G401.6 (cell line): ENCODE measurements at regions not wholly inside any gene's neighbourhood (a gene's known extent, or its start where the extent isn't known, plus 50 kb on each side); places are given as distances from the start of the nearest gene placed in this dataset.

Experiments used
- FAIRE-seq: peaks from 2 replicates; lab custom pipeline; 2012; peaks lifted over from hg19 to GRCh38; lab: Jason Lieb, UNC

DNA sequence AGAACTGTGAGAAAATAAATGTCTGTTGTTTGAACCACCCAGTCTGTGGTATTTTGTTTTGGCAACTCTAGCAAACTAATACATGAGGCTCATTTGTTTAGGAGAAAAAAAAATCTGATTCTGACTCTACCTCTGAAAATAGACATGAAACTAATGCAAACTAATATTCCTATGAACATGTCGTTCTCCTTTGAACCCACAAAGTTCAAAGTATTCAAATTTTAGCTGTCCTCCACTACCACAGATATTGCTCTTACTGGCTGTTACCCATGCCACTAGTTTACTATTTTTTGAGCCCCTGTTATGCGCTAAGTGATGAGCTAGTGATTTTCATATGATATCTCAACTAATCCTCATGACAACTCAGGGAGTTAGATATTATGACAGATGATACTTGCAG is 58.8 kb upstream of the ZNF804B start:
- FAIRE-seq: no peak

GRCh38 chr7:88694207-88694606 is 65.3 kb upstream of the ZNF804B start:
- FAIRE-seq: no peak

- FAIRE-seq: no peak
These were observed 66.4 kb upstream of the ZNF804B start for GRCh38 chr7:88693131-88693530.

GRCh38 chr7:88692493-88692892 is 67.0 kb upstream of the ZNF804B start:
- FAIRE-seq: no peak

- no peak for FAIRE-seq
These were observed 69.7 kb upstream of the ZNF804B start for GRCh38 chr7:88689821-88690220.

GRCh38 chr7:88688222-88688621 is 71.3 kb upstream of the ZNF804B start:
- no peak for FAIRE-seq

GRCh38 chr7:88686468-88687229 is 72.9 kb upstream of the ZNF804B start:
- FAIRE-seq: no peak

GRCh38 chr7:88681682-88682081 is 77.8 kb upstream of the ZNF804B start:
- no peak for FAIRE-seq

- FAIRE-seq: no peak
These were observed 89.0 kb upstream of the ZNF804B start for GRCh38 chr7:88670536-88670935.

DNA sequence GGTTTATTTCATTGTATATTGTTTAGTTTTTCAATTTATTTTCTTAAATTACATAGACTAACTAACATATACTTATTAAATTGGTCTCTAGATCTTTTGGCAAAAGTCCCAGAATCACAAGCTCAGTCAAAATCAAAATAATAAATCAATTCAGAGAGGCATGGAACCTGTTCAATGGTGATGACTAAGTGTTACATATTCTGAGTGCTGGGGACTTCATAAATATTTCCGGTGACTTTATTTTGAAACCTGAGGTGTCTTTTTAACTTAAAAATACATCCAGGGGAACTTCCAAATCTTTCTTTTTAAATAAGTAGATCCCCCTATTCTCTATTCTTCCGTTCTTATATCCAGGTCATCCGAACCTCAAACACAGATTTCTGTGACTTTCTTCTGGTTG is 89.6 kb upstream of the ZNF804B start:
- no peak for FAIRE-seq

DNA sequence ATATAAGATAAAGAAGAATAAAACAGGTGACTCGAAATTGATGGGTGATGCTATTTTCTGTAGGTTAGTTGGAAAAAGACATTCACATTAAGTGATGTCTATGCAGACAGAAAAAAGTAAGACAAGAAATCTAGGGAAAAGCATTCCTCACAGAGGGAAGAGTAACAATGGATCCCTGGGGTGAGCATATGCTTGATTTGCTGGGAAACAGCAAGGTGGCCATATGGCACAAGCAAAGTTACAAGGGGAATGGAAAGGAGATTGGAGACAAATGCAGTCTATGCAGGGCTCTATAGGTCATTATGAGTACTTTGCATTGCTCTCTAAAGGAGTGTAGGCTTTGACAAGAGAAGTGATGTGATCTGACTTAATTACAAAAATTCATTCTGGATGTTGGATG is 90.9 kb upstream of the ZNF804B start:
- FAIRE-seq: no peak

GRCh38 chr7:88666626-88667025 is 92.9 kb upstream of the ZNF804B start:
- no peak for FAIRE-seq

- no peak for FAIRE-seq
These were observed 93.5 kb upstream of the ZNF804B start for GRCh38 chr7:88665892-88666514.

DNA sequence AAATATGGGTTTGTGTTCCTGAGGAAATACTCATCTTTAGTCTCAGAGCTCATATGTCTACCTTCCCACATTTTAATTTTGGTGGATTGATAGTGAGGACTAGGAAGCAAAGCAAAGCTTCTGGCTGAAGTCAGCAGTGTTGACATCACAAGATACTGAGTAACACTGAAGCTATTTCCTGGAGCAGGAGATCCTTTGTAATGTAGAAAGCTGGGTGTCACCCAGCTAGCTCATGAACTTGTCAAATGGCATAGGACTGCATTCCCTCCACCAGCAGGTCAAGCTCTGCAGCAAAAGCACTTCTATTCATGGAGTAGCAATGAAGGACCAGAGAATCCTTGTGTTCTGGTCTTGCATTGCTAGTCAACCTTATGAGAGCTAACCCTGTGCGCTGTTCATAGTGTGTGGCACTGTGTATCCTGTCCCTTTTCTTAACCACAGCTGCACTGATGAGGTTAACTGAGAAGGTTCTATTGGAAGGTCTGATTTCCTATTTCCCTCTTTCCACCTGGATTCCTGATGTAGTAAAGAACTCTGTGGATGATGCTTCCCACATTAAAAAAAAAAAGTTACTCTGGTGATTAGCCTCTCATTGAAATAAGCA is 94.8 kb upstream of the ZNF804B start:
- no peak for FAIRE-seq

- FAIRE-seq: no peak
These were observed 97.6 kb upstream of the ZNF804B start for GRCh38 chr7:88661921-88662320.

- no peak for FAIRE-seq
These were observed 111.7 kb upstream of the ZNF804B start for GRCh38 chr7:88647825-88648224.

DNA sequence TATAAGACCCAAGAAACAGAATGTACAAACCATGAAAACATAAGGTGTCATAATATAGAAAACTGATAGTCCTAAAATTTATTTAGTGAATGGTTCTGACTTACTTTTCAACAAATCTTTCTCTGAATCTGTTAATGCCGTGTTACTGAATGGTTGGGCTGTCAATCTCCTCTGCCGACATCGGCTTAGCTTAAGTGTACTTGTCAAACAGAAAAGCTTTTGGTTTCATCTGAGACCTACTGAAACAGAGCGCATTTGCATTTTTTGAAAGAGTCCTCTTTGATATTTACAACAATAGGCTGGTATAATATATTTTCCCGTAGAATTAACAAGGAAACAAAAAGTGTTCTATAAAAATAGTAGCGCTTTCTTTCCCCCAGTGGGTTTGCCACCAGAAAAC is 120.9 kb upstream of the ZNF804B start:
- no peak for FAIRE-seq

DNA sequence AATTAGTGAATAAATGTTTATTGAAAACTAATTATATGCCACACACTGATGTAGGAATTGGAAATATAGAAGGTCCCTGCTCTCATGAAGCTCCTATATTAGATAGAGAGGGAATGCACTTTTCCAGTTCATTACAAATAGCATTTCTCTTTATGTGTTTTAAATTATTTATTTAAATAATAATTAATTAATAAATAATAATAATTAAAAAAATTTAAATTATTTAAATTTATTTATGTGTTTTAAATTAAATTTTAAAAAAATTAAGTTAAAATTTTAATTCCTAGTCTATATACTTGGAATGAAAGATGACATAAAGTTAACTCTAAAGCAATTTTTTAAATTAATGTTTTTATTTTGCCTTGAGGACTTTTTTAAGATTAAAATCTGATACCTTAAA is 121.7 kb upstream of the ZNF804B start:
- peak; percentile 95 for FAIRE-seq

DNA sequence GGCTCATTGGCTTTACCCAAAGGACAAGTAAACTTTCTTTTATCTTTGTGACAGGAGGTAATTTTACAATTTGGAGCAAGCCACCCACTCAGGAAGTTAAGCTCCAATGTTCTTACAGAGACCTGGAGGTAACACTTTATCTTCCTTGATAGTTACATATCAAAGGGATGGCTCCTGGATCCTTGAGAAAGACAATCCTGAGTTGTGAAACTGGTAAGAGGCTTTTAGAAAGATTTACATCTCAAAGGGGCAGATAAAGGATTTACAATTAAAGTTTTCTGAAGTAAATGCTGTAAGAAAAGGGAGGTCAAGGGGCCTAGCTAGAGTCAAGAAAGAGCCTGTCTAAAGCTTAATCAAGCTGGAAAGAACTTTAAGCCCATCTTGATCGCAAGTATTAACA is 124.4 kb upstream of the ZNF804B start:
- no peak for FAIRE-seq

DNA sequence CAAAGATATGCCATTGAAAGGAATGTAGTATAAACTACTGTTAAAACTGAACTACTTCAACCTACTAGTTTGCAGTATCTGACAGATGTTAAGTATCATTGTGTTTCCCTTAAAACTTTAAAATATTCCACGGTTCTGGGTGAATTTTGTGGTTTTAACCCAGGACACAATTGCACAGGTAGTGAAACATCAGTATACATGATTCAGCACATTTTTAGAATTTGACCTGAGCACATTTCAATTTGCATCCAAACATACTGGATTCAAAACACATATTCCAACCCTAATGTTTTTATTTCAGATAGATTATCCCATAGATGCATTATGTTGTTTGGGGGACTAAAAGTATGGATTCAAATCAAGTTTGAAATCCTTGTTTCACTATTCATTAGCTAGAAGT is 129.9 kb upstream of the ZNF804B start:
- FAIRE-seq: no peak

GRCh38 chr7:88628363-88629085 is 131.0 kb upstream of the ZNF804B start:
- no peak for FAIRE-seq

GRCh38 chr7:88617185-88617584 is 142.3 kb upstream of the ZNF804B start:
- no peak for FAIRE-seq

- no peak for FAIRE-seq
These were observed 144.2 kb upstream of the ZNF804B start for GRCh38 chr7:88615336-88615735.
